MG63 (cell line): ENCODE measurements at regions not wholly inside any gene's neighbourhood (a gene's known extent, or its start where the extent isn't known, plus 50 kb on each side); places are given as distances from the start of the nearest gene placed in this dataset.

Experiments used
- DNase-seq: peaks from one replicate; pipeline ENCODE4 v3.0.0-alpha.2; 2020
- H3K27me3 ChIP-seq: fragments of 250-450 bp; sonication (Bioruptor Pico); 2 replicates; pipeline ENCODE4 v1.5.1; 2020; ENCODE audit warnings: mild to moderate bottlenecking, moderate library complexity
- H3K36me3 ChIP-seq: fragments of 250-450 bp; sonication (Bioruptor Pico); 2 replicates; pipeline ENCODE4 v1.5.1; 2020; ENCODE audit warnings: mild to moderate bottlenecking, moderate library complexity
- H3K4me3 ChIP-seq: fragments of 250-450 bp; sonication (Bioruptor Pico); 2 replicates; pipeline ENCODE4 v1.5.1; 2020; ENCODE audit warnings: mild to moderate bottlenecking, moderate library complexity
- H3K9me3 ChIP-seq: fragments of 250-450 bp; sonication (Bioruptor Pico); 2 replicates; pipeline ENCODE4 v1.5.1; 2020; ENCODE audit warnings: mild to moderate bottlenecking, moderate library complexity

- Histone ChIP-seq H3K36me3 (no peaks in the 10 kb centered on the region), H3K27me3 (no peaks in the 10 kb centered on the region)
Measured at GRCh38 chr4:34534916-34535315, 1709.4 kb downstream of the ARAP2 start.

GRCh38 chr4:34566091-34566490, 1678.2 kb downstream of the ARAP2 start:
- H3K9me3 ChIP-seq = no peaks in the 10 kb centered on the region
- DNase-seq = no peak
- no peaks in the 10 kb centered on the region for H3K36me3 ChIP-seq
- no peaks in the 10 kb centered on the region for H3K27me3 ChIP-seq
- no peak overlapping the region for H3K4me3 ChIP-seq

More at GRCh38 chr4:34534916-34535315, 1709.4 kb downstream of the ARAP2 start:
- H3K9me3 ChIP-seq = no peaks in the 10 kb centered on the region
- no peak for DNase-seq
- H3K4me3 ChIP-seq = no peak overlapping the region

GRCh38 chr4:34572026-34572425, 1672.3 kb downstream of the ARAP2 start:
- H3K27me3 ChIP-seq = no peaks in the 10 kb centered on the region
- H3K4me3 ChIP-seq = no peak overlapping the region
- DNase-seq = no peak
- H3K9me3 ChIP-seq = no peaks in the 10 kb centered on the region
- H3K36me3 ChIP-seq = no peaks in the 10 kb centered on the region

GRCh38 chr4:34615315-34615714, 1629.0 kb downstream of the ARAP2 start:
- DNase-seq = no peak
- H3K9me3 ChIP-seq = no peaks in the 10 kb centered on the region
- H3K27me3 ChIP-seq = no peaks in the 10 kb centered on the region
- H3K4me3 ChIP-seq = no peak overlapping the region
- no peaks in the 10 kb centered on the region for H3K36me3 ChIP-seq

GRCh38 chr4:34619531-34620162, 1624.7 kb downstream of the ARAP2 start:
- Histone ChIP-seq H3K4me3 (no peak overlapping the region), H3K9me3 (no peaks in the 10 kb centered on the region), H3K27me3 (no peaks in the 10 kb centered on the region), H3K36me3 (no peaks in the 10 kb centered on the region)
- DNase-seq = no peak

- no peak for DNase-seq
- Histone ChIP-seq H3K36me3 (no peaks in the 10 kb centered on the region), H3K27me3 (no peaks in the 10 kb centered on the region), H3K4me3 (no peak overlapping the region), H3K9me3 (no peaks in the 10 kb centered on the region)
Measured at GRCh38 chr4:34628471-34628870, 1615.8 kb downstream of the ARAP2 start.

- H3K9me3 ChIP-seq = no peaks in the 10 kb centered on the region
- H3K4me3 ChIP-seq = no peak overlapping the region
- DNase-seq = no peak
Measured at GRCh38 chr4:34629451-34629850, 1614.9 kb downstream of the ARAP2 start.

GRCh38 chr4:34633241-34633640, 1611.1 kb downstream of the ARAP2 start:
- Histone ChIP-seq H3K36me3 (no peaks in the 10 kb centered on the region), H3K27me3 (no peaks in the 10 kb centered on the region), H3K9me3 (no peaks in the 10 kb centered on the region), H3K4me3 (no peak overlapping the region)
- DNase-seq = no peak

More at GRCh38 chr4:34629451-34629850, 1614.9 kb downstream of the ARAP2 start:
- Histone ChIP-seq H3K36me3 (no peaks in the 10 kb centered on the region), H3K27me3 (no peaks in the 10 kb centered on the region)

GRCh38 chr4:34636623-34637022, 1607.7 kb downstream of the ARAP2 start:
- Histone ChIP-seq H3K4me3 (no peak overlapping the region), H3K36me3 (no peaks in the 10 kb centered on the region), H3K9me3 (no peaks in the 10 kb centered on the region), H3K27me3 (no peaks in the 10 kb centered on the region)
- DNase-seq = no peak

GRCh38 chr4:34643476-34643875, 1600.8 kb downstream of the ARAP2 start:
- DNase-seq = no peak
- no peaks in the 10 kb centered on the region for H3K9me3 ChIP-seq
- H3K27me3 ChIP-seq = no peaks in the 10 kb centered on the region
- no peaks in the 10 kb centered on the region for H3K36me3 ChIP-seq
- no peak overlapping the region for H3K4me3 ChIP-seq

- Histone ChIP-seq H3K9me3 (no peaks in the 10 kb centered on the region), H3K36me3 (no peaks in the 10 kb centered on the region), H3K27me3 (no peaks in the 10 kb centered on the region), H3K4me3 (no peak overlapping the region)
- no peak for DNase-seq
Measured at GRCh38 chr4:34644579-34645115, 1599.7 kb downstream of the ARAP2 start.

- DNase-seq = no peak
- no peaks in the 10 kb centered on the region for H3K27me3 ChIP-seq
- H3K4me3 ChIP-seq = no peak overlapping the region
- no peaks in the 10 kb centered on the region for H3K9me3 ChIP-seq
- no peaks in the 10 kb centered on the region for H3K36me3 ChIP-seq
Measured at GRCh38 chr4:34649716-34650115, 1594.6 kb downstream of the ARAP2 start.

- H3K4me3 ChIP-seq = no peak overlapping the region
- no peaks in the 10 kb centered on the region for H3K9me3 ChIP-seq
- no peaks in the 10 kb centered on the region for H3K27me3 ChIP-seq
- no peak for DNase-seq
- no peaks in the 10 kb centered on the region for H3K36me3 ChIP-seq
Measured at GRCh38 chr4:34664051-34664450, 1580.3 kb downstream of the ARAP2 start.

GRCh38 chr4:34676400-34676799, 1567.9 kb downstream of the ARAP2 start:
- Histone ChIP-seq H3K36me3 (no peaks in the 10 kb centered on the region), H3K9me3 (no peaks in the 10 kb centered on the region), H3K4me3 (no peak overlapping the region), H3K27me3 (no peaks in the 10 kb centered on the region)
- DNase-seq = no peak

GRCh38 chr4:34678431-34678830, 1565.9 kb downstream of the ARAP2 start:
- Histone ChIP-seq H3K4me3 (no peak overlapping the region), H3K9me3 (no peaks in the 10 kb centered on the region), H3K36me3 (no peaks in the 10 kb centered on the region), H3K27me3 (no peaks in the 10 kb centered on the region)
- DNase-seq = no peak

- H3K36me3 ChIP-seq = no peaks in the 10 kb centered on the region
- no peak overlapping the region for H3K4me3 ChIP-seq
- no peak for DNase-seq
- H3K9me3 ChIP-seq = no peaks in the 10 kb centered on the region
- no peaks in the 10 kb centered on the region for H3K27me3 ChIP-seq
Measured at GRCh38 chr4:34679228-34679627, 1565.1 kb downstream of the ARAP2 start.

- DNase-seq = no peak
- H3K27me3 ChIP-seq = no peaks in the 10 kb centered on the region
- no peak overlapping the region for H3K4me3 ChIP-seq
- H3K9me3 ChIP-seq = no peaks in the 10 kb centered on the region
- H3K36me3 ChIP-seq = no peaks in the 10 kb centered on the region
Measured at GRCh38 chr4:34709564-34709963, 1534.8 kb downstream of the ARAP2 start.

- DNase-seq = no peak
- H3K4me3 ChIP-seq = no peak overlapping the region
- no peaks in the 10 kb centered on the region for H3K27me3 ChIP-seq
- H3K9me3 ChIP-seq = no peaks in the 10 kb centered on the region
- no peaks in the 10 kb centered on the region for H3K36me3 ChIP-seq
Measured at GRCh38 chr4:34718576-34719245, 1525.6 kb downstream of the ARAP2 start.
